ENCODE measurements at regions not wholly inside any gene's neighbourhood (a gene's known extent, or its start where the extent isn't known, plus 50 kb on each side); places are given as distances from the start of the nearest gene placed in this dataset.

DNA sequence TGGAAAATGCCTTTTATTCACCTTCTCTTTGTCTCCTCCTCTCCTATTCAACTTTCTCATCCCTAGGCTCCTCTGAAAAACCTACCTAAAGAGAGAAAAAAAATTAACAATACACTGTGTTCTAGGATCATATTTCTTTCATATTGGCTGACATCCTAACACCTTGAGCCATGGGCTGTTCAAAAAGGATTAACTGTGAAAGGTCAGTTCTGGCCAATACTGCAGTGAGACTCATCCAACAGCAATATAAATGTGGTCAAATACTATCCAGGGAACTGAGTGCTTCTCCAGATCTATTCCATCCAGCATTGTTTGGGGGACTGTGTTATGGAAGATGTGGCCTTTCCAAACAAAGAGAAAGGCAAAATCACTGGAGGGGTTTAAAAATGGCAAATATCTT, 131.1 kb upstream of the MOCS2 start:
- TF ChIP-seq, protein P1, sequence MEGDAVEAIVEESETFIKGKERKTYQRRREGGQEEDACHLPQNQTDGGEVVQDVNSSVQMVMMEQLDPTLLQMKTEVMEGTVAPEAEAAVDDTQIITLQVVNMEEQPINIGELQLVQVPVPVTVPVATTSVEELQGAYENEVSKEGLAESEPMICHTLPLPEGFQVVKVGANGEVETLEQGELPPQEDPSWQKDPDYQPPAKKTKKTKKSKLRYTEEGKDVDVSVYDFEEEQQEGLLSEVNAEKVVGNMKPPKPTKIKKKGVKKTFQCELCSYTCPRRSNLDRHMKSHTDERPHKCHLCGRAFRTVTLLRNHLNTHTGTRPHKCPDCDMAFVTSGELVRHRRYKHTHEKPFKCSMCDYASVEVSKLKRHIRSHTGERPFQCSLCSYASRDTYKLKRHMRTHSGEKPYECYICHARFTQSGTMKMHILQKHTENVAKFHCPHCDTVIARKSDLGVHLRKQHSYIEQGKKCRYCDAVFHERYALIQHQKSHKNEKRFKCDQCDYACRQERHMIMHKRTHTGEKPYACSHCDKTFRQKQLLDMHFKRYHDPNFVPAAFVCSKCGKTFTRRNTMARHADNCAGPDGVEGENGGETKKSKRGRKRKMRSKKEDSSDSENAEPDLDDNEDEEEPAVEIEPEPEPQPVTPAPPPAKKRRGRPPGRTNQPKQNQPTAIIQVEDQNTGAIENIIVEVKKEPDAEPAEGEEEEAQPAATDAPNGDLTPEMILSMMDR (conservative IDR thresholded peaks at IDR 0.05): no peak
- no peak overlapping the region for H3K27ac ChIP-seq

DNA sequence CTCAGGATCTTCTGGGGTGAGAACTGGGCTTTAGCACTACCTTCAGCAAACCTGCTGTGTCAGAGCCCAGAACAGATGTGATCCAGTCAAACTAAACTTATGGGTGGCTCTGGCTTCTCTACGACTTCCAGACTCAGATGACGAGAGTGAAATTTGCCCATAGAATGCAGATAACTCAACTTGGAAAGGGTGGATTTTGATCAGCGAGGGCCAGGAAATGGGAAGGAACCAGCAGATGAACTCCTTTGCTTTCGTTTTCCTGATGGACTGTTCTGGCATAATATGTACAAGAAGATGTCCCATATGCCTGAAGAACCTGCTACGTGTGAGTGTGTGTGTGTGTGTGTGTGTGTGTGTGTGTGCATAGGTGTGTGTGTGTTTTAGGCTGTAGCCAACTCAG, 132.0 kb upstream of the MOCS2 start:
- H3K27ac ChIP-seq: no peak overlapping the region

DNA sequence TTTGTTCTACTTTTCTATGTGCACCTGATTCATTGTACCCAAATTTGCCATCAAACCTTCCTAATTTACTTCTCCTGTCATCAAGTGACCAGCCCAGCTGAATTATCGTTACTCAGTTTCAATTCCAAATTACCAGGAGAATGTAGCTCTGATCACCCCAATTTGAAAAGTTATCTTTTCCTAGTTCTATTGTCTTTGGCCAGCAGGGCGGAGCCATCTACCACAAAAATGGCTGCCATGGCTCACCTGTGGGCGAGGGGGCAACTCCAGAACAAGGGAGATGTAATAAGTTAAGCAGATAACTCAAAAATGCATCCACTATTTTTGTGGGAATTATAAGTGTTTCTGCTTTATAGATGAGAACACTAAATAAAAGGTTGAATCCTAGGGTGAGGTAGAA, 133.8 kb upstream of the MOCS2 start:
- TF ChIP-seq, protein P1 (conservative IDR thresholded peaks at IDR 0.05): no peak
- H3K27ac ChIP-seq: no peak overlapping the region

More for the DNA sequence above, 132.0 kb upstream of the MOCS2 start:
- TF ChIP-seq, protein P1 (conservative IDR thresholded peaks at IDR 0.05): no peak

DNA sequence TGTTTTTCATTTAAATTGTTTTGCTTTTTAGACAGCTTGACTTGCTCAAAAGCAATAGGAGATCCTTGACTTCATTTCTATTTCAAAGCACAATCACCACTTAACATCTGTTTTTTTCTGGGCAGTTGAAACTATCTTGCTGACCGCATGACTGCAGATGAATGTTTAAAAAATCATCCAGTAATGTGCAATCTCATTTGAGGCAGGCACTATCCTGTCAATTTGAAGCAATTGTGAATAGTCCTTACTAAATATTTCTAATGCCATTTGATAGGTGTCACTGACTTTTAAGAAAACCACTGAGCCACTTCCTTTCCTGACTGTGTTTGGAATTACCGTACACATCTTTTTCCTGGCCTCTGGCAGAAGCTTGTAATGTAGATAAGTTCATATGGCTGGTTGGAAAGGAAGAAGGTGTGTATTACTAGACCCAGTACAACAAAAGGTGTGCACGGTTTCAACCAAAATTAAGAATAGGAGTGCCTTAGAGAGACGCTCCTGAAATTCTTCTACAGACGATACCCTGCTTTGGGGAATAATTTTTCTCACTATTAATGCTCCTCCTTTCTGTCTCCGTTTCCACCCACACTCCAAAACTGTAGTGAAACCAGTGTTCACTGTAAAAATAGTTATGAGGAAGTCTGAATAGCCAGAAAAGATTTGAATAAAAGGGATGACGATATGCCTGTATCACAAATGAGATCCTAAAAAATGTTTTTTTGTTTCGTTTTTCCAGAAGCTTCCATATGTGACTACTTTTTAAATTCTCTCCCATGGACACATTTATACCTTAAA, 136.7 kb upstream of the MOCS2 start:
- H3K27ac ChIP-seq: no peak overlapping the region
- TF ChIP-seq, protein P1 (conservative IDR thresholded peaks at IDR 0.05): no peak

DNA sequence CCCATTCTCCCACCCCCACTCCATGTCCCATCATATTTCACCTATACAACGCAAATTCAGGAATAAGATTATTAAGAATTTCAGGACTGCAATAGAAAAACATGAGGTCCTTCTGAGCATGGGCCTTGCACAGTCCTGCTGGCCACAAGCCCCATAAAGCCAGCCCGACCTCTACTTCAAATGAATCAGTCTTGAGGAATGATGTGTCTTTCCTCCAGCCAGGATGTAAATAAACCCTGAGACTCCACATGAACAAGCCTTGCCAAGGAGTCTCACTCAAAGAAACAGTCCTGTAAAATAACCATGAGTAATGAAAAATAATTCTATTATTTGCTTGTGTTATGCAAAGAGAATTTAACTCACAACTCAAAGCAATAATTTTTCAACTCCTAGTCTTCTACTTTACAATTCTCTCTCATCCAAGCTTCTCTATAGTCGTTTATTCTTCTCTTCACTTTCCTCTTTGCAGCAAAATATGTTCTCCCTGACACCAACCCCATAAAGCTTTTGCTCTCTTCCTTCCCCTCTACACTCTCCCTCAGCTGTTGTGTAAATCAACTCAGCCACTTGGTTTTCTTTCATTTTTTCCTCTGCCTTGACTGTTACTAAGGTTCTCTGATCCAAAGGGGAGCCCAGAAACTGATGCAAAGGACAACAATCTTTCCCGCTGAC, 140.1 kb upstream of the MOCS2 start:
- TF ChIP-seq, protein P1 (conservative IDR thresholded peaks at IDR 0.05): no peak
- no peak overlapping the region for H3K27ac ChIP-seq

DNA sequence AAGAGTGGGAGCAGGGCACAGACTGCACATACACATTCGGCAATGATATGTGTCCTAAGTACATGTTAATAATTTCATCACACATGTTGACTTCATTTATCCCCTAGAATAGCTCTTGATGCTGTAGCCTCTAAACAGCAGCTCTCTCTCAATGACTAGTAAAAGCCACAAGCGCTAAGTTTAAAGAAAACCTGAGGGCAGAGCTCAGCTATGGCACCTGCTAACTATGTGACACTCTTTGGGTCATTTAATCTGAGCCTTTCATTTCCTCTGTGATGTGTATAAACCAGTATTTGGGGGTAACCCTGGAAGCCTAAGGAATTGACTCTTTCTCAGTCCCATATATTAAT, 140.6 kb upstream of the MOCS2 start:
- TF ChIP-seq, protein P1 (conservative IDR thresholded peaks at IDR 0.05): no peak
- no peak overlapping the region for H3K27ac ChIP-seq

DNA sequence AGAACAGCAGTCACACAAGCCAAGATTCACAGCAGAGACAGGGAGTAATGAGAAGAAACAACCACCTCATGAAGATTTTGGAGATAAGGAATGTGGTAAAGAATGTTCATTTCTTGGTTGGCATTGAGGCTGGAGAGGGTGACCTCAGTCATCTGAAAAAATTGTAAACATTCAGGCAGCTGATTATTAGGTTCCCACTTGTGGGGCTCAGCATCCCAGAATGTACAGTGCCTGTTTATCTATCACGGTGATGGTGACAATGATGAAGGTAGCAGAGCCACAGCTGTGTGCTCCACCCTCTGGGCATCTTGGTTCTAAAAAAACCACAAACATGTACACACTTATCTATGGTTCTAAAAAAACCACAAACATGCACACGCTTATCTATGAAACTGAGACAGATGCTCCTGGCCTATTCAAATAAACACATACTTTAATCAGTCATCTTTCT, 143.9 kb upstream of the MOCS2 start:
- TF ChIP-seq, protein P1 (conservative IDR thresholded peaks at IDR 0.05): no peak
- H3K27ac ChIP-seq: no peak overlapping the region; the same call in 1 of the 2 replicates

Measured in VCaP (cell line).